ENCODE measurements at regions not wholly inside any gene's neighbourhood (a gene's known extent, or its start where the extent isn't known, plus 50 kb on each side); places are given as distances from the start of the nearest gene placed in this dataset.

DNA sequence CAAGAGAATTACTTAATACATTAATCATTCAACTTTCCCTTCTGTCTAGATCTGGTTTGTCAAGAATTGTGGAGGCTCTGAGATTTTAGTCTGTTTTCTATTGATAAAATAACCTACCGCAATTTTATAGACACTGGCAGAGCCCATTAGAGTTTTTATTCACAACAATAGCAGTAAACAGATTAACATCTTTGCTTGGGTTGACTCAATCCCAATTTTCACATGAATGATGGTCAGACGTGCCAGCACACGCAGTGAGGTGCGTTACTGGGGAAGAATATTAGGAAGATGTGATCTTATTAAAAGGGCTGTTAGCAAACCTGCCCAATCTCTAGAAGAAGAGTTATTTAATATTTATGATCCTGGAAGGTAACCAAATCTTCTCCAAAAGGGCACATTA lies 736.6 kb downstream of the MRPL39 start:
- DNase-seq, result no peak

GRCh38 chr21:24869862-24870261 lies 737.4 kb downstream of the MRPL39 start:
- no peak for DNase-seq

- DNase-seq, result no peak
Observed at GRCh38 chr21:24868117-24868516, 739.2 kb downstream of the MRPL39 start.

DNA sequence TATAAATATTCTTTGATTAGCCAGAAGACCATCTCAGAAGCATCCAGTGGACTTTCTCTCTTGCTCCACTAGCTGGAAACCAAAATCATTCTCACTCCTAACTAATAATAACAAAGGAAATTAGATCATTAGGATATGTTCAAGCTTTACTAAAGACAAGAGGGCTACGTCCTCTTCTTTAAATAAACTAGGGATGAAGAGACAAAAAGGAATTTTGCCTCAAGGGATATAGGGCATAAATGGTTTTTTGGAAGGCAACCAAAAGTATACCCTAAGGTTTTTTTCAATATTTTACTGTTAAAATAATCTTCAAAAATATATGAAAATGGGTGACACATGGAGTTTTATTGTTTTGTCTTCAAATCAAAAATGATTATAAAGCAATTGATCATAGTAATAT lies 745.8 kb downstream of the MRPL39 start:
- no peak for DNase-seq

- DNase-seq, result no peak
Observed at GRCh38 chr21:24856326-24856725, 751.0 kb downstream of the MRPL39 start.

GRCh38 chr21:24852610-24853195 lies 754.6 kb downstream of the MRPL39 start:
- DNase-seq, result no peak

DNA sequence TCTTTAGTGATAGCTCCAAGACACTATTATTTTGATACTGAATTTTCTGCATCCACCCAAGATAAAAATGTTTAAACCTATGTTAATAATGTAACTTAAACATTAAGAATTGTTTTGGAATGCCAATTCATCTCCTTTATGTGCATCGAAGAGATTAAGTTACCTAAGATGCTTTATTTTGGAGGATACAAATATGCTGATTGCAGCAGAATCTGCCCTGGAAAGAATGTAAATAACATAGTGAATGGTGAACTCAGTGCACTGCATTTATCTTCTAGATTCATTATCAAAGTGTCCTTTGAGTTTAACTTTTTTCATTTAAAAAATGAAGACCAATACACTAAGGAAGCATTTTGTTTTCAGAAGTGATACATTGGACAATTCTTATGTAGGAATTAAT lies 757.2 kb downstream of the MRPL39 start:
- DNase-seq, result no peak

DNA sequence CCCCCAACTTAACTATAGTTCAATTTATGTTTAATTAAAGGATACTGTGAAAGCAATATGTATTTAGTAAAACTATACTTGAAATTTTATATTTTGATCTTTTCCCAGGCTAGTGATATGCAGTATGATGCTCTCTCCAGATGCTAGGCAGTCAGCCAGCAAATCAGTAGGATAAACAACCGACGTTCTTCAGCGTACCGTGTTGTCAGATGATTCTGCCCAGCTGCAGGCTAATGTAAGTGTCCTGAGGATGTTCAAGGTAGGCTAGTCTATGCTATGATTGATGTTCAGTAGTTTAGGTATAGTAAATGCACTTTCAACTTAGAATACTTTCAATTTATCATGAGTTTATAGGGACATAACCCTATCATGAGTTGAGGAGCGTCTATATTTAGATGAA lies 762.6 kb downstream of the MRPL39 start:
- no peak for DNase-seq

DNA sequence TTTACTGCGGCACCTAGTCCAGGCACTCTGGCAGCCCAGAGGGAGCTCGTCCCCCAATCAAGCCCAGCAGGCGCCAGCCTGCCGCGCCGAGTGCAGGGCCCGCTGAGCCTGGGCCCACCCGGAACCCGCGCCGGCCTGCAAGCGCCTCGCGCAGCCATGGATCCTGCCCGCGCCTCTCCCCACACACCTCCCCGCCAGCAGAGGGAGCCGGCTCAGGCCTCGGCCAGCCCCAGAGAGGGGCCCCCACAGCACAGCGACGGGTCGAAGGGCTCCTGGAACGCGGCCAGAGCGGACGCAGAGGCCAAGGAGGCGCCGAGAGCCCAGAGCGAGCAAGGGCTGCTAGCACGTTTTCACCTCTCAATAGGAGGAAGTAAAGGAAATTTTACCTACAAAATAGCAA lies 767.0 kb downstream of the MRPL39 start:
- no peak for DNase-seq

GRCh38 chr21:24832961-24833360 lies 774.3 kb downstream of the MRPL39 start:
- DNase-seq, result no peak

DNA sequence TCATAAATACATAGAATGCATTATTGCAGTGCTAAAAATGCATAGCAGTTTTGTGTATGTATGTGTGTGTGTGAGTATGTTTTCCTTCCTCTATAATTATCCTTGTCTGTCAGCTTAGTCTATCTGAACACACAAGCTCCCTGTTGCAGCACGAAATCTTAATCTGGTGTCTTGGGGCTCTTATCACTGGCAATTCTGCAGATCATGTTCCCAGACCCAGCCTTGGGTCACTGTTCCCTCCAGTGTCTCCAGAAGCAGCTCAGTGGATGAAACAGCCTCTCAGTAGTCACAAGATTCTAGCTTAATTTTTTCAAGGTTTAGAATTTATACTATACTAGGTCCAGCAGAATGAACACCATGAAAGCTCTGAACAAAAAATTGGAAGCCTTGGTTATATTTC lies 777.9 kb downstream of the MRPL39 start:
- DNase-seq, result no peak

GRCh38 chr21:24826822-24827221 lies 780.5 kb downstream of the MRPL39 start:
- DNase-seq, result no peak

- DNase-seq, result no peak
Observed at GRCh38 chr21:24825348-24825747, 781.9 kb downstream of the MRPL39 start.

DNA sequence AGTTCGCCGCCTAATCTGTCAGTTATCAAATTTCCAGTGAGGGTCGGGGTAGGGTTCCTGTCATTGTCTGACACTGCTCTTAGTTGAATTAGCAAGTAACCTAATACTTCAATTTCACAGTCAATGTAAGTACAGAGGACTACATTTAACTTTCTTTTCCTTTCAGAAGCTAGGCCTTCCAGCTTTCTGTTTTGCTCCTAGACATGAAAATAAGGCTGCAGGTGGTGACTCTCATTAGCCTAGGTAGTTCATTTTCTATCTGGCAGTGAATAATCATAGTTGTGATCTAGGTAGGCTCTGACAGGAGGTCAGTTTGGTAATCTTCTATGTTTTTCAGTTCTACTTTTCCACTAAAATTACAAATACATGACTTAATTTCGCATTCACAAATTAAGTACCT lies 783.1 kb downstream of the MRPL39 start:
- no peak for DNase-seq

DNA sequence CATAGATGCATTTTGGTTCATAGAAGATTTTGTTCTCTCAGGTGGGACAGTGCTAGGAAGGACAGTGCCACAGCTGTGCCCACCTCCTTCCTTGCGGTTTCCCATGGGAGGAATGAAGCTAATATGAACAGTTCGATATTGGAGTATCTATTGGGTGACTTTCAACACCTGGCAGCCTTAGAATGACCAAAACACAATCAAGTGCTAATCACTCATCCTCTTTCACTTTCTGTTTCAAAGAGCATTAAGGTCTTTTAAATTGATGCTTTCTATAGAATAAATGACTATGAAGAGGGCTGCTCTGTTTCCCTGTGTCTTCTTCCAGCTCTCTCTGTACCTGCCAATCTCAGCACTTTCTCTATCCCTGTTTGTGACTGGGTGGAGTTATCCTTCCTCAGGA lies 784.0 kb downstream of the MRPL39 start:
- DNase-seq, result no peak

- no peak for DNase-seq
Observed at GRCh38 chr21:24785033-24785432, 822.2 kb downstream of the MRPL39 start.

- no peak for DNase-seq
Observed at GRCh38 chr21:24781146-24781545, 826.1 kb downstream of the MRPL39 start.

DNA sequence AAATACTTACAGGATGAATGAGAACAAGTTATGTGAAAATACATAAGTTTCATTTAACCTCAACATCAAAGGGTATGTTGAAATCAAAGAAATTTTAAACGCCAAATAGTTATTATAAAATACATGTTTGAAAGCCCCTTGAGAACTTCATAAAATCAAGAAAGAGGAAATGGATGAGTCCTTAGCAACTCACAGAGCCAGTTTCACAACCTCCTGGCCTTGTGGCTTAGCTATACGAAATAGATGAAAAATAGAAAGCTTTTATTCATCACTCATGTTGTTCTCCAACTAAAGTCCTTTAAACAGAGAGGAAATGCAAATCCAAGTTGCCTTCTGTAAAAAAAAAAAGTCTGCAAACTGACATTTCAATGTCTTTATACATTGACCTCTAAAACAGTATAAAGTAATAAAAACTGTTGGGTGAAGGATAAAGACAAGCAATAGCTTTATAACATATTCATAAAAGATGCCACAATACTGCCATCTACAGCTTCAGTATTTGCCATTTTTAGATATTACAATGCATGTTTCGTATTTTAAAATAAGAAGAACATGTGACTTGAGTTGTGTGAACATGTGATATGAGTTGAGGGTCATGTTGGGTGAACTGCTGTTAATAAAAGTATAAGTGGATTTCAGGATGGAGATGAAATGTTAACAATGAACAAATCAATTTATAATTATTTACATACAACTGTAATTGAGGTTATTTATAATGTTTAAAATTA lies 847.8 kb downstream of the MRPL39 start:
- DNase-seq, result no peak

- no peak for DNase-seq
Observed at GRCh38 chr21:24738063-24738462, 869.2 kb downstream of the MRPL39 start.

DNA sequence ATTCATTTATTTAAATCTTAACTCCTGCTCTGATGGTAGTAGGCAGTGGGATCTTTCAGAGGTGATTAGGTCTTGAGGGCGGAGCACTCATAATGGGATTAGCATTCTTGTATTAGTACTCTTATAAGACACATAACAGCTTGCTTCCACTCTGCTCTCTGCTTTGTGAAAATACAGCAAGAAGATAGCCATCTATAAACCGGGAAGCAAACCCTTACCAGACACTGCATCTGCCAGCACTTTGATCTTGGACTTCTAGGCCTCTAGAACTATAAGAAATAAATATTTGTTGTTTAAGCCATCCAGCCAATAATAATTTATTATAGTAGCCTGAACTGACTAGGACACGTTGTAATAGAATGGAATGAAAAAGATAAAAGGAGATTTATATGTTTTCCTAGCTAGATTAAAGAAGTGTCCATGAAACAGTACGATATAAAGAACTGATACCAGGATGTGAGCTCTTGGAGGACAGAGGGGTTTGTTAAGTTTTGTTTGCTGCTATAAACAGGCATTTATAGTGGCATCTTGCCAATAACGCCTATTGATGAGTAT lies 869.9 kb downstream of the MRPL39 start:
- no peak for DNase-seq

- no peak for DNase-seq
Observed at GRCh38 chr21:24730661-24731060, 876.6 kb downstream of the MRPL39 start.

- no peak for DNase-seq
Observed at GRCh38 chr21:24729568-24729967, 877.7 kb downstream of the MRPL39 start.

DNA sequence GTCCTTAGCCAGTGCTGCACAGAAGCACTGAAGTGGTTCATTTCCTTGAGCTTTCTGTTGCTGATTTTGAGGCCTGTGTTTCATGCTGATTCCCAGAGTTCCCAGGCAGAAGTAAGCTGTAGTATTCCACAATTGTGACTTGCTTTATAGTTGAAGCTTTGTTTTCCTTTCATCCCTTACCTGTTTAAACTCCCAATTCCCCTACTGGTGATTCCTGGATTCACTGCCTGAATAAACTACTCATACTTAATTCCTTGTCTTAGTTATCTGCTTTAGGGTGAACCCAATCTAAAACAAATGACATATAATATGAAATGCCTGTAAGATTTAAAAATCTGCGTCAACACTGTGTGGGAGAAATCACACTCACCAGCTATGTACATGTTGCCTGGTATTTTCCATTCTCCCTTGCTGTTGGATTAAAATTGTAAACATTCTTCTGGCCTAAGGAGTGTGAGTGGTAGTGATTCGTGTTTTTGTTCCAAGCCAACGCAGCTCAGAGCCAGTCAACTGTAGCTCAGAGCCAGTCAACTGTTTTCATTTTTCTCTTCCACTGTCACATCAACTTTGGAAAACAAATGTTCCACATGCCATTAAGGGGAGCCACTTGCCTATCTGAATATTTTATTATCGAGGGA lies 879.4 kb downstream of the MRPL39 start:
- no peak for DNase-seq

DNA sequence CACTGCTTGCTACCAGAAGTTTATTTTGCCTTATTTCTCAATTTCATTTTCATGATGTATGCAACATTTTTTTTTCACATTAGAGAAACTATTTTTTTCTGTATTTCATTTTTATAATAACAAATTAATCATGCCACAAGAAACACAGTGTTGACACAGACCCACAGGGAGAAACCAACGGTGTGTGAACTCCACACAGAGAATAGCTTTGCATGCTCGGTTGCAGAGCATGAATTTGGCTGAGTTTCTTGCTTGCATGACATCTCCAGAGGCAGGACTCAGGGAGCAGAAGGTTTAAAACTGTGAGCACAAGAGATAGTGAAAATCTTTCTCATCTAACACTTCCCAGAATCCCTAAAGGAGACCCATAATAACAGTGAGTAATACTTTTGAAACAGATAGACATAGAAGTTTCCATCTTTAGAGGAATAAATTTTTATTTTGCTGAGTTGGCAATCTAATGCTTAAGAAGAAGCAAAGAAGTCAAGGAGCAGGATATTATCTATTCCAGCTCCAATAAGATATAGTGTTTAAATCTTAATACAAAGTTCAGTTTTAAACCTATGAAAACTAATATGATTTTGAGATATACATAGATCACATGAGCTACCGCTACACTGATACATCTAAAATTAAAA lies 890.9 kb downstream of the MRPL39 start:
- DNase-seq, result no peak
